ENCODE measurements at regions not wholly inside any gene's neighbourhood (a gene's known extent, or its start where the extent isn't known, plus 50 kb on each side); places are given as distances from the start of the nearest gene placed in this dataset.

GRCh38 chr2:150192701-150193100, 294.8 kb downstream of the RND3 start:
- Histone ChIP-seq H3K9me3 (ENCODE audit: insufficient read depth, low read depth, low read length) (no peaks in the 10 kb centered on the region; the same call in 1 of the 2 replicates), H3F3A (ENCODE audit: low read depth) (no peaks in the 10 kb centered on the region), H3K4me2 (ENCODE audit: low read depth, low read length, poor library complexity, severe bottlenecking) (no peak overlapping the region), H2AFZ (ENCODE audit: low read length) (no peak overlapping the region), H3K9ac (ENCODE audit: low read depth, low read length, poor library complexity, severe bottlenecking) (no peak overlapping the region), H3K36me3 (ENCODE audit: insufficient read depth, low read length) (no peaks in the 10 kb centered on the region), H3K27me3 (ENCODE audit: insufficient read depth, low read length, poor library complexity, severe bottlenecking) (no peaks in the 10 kb centered on the region), H4K20me1 (ENCODE audit: insufficient read depth, low read length, poor library complexity, severe bottlenecking) (no peaks in the 10 kb centered on the region), H3K79me2 (ENCODE audit: insufficient read depth, low read length) (no peaks in the 10 kb centered on the region), H3K9me2 (replicated peaks; ENCODE audit: low read depth, low read length) (no peaks in the 10 kb centered on the region), H3K4me1 (ENCODE audit: insufficient read depth, low read length, poor library complexity, severe bottlenecking) (peaks cover 3% of the 10 kb centered on the region), H3K4me3 (ENCODE audit: low read length, poor library complexity, severe bottlenecking) (no peak overlapping the region)
- TF ChIP-seq CTCF (conservative IDR thresholded peaks at IDR 0.05; ENCODE audit: low read length) (no peak), EZH2phosphoT487 (IDR thresholded peaks at IDR 0.05; ENCODE audit: borderline replicate concordance) (no peak)

GRCh38 chr2:150191349-150191748, 296.1 kb downstream of the RND3 start:
- Histone ChIP-seq H3K4me1 (ENCODE audit: insufficient read depth, low read length, poor library complexity, severe bottlenecking) (peaks cover 3% of the 10 kb centered on the region), H3K27me3 (ENCODE audit: insufficient read depth, low read length, poor library complexity, severe bottlenecking) (no peaks in the 10 kb centered on the region), H3K4me3 (ENCODE audit: low read length, poor library complexity, severe bottlenecking) (no peak overlapping the region), H3K9me2 (replicated peaks; ENCODE audit: low read depth, low read length) (no peaks in the 10 kb centered on the region), H2AFZ (ENCODE audit: low read length) (no peak overlapping the region), H3K4me2 (ENCODE audit: low read depth, low read length, poor library complexity, severe bottlenecking) (no peak overlapping the region), H3K9ac (ENCODE audit: low read depth, low read length, poor library complexity, severe bottlenecking) (no peak overlapping the region), H3F3A (ENCODE audit: low read depth) (no peaks in the 10 kb centered on the region), H3K79me2 (ENCODE audit: insufficient read depth, low read length) (no peaks in the 10 kb centered on the region), H3K36me3 (ENCODE audit: insufficient read depth, low read length) (no peaks in the 10 kb centered on the region), H4K20me1 (ENCODE audit: insufficient read depth, low read length, poor library complexity, severe bottlenecking) (no peaks in the 10 kb centered on the region), H3K9me3 (ENCODE audit: insufficient read depth, low read depth, low read length) (no peaks in the 10 kb centered on the region; the same call in 1 of the 2 replicates)
- TF ChIP-seq CTCF (conservative IDR thresholded peaks at IDR 0.05; ENCODE audit: low read length) (no peak), EZH2phosphoT487 (IDR thresholded peaks at IDR 0.05; ENCODE audit: borderline replicate concordance) (no peak)

- Histone ChIP-seq H3K79me2 (ENCODE audit: insufficient read depth, low read length) (no peaks in the 10 kb centered on the region), H3F3A (ENCODE audit: low read depth) (no peaks in the 10 kb centered on the region), H3K9ac (ENCODE audit: low read depth, low read length, poor library complexity, severe bottlenecking) (no peak overlapping the region), H3K4me3 (ENCODE audit: low read length, poor library complexity, severe bottlenecking) (no peak overlapping the region), H3K9me2 (replicated peaks; ENCODE audit: low read depth, low read length) (no peaks in the 10 kb centered on the region), H4K20me1 (ENCODE audit: insufficient read depth, low read length, poor library complexity, severe bottlenecking) (no peaks in the 10 kb centered on the region), H3K27me3 (ENCODE audit: insufficient read depth, low read length, poor library complexity, severe bottlenecking) (no peaks in the 10 kb centered on the region), H3K4me2 (ENCODE audit: low read depth, low read length, poor library complexity, severe bottlenecking) (no peak overlapping the region), H3K9me3 (ENCODE audit: insufficient read depth, low read depth, low read length) (no peaks in the 10 kb centered on the region; the same call in 1 of the 2 replicates), H3K4me1 (ENCODE audit: insufficient read depth, low read length, poor library complexity, severe bottlenecking) (peaks cover 3% of the 10 kb centered on the region), H3K36me3 (ENCODE audit: insufficient read depth, low read length) (no peaks in the 10 kb centered on the region), H2AFZ (ENCODE audit: low read length) (no peak overlapping the region)
- TF ChIP-seq CTCF (conservative IDR thresholded peaks at IDR 0.05; ENCODE audit: low read length) (no peak), EZH2phosphoT487 (IDR thresholded peaks at IDR 0.05; ENCODE audit: borderline replicate concordance) (no peak)
Measured at GRCh38 chr2:150190546-150190945, 296.9 kb downstream of the RND3 start.

Measured in Loucy (cell line).